ENCODE measurements at regions not wholly inside any gene's neighbourhood (a gene's known extent, or its start where the extent isn't known, plus 50 kb on each side); places are given as distances from the start of the nearest gene placed in this dataset.

DNA sequence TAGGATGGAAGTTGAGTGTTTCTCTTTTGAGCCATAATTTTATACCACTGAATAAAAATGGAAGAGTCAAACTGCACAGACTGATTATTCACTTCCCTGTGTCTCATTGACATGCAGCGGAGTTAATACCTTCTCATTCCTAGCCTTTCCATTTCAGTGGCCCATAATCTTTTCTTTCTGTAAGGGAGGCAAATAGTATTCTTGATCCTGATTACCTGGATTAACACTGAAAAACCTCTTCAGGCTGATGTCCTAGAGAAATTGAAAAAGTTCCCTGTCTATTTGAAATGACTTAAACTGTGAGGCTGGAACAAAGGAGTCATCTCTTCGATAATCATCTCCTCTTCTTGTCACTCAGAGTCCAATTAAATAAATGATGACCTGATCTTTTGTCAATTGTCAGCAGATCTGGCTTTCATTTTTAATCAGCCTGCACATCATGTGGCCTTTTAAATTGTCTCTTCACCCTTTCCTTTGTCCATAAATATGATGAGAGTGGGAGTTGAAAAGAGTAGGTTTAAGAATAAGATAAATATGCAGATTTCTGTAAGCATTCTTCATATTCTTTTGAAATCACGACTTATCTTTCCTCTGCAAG lies 713.0 kb downstream of the EPM2A start:
- TF ChIP-seq, protein P1, sequence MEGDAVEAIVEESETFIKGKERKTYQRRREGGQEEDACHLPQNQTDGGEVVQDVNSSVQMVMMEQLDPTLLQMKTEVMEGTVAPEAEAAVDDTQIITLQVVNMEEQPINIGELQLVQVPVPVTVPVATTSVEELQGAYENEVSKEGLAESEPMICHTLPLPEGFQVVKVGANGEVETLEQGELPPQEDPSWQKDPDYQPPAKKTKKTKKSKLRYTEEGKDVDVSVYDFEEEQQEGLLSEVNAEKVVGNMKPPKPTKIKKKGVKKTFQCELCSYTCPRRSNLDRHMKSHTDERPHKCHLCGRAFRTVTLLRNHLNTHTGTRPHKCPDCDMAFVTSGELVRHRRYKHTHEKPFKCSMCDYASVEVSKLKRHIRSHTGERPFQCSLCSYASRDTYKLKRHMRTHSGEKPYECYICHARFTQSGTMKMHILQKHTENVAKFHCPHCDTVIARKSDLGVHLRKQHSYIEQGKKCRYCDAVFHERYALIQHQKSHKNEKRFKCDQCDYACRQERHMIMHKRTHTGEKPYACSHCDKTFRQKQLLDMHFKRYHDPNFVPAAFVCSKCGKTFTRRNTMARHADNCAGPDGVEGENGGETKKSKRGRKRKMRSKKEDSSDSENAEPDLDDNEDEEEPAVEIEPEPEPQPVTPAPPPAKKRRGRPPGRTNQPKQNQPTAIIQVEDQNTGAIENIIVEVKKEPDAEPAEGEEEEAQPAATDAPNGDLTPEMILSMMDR (IDR thresholded peaks at IDR 0.05), result no peak
- TF ChIP-seq POLR2A (IDR thresholded peaks at IDR 0.05), result no peak
